ENCODE measurements at regions not wholly inside any gene's neighbourhood (a gene's known extent, or its start where the extent isn't known, plus 50 kb on each side); places are given as distances from the start of the nearest gene placed in this dataset.

DNA sequence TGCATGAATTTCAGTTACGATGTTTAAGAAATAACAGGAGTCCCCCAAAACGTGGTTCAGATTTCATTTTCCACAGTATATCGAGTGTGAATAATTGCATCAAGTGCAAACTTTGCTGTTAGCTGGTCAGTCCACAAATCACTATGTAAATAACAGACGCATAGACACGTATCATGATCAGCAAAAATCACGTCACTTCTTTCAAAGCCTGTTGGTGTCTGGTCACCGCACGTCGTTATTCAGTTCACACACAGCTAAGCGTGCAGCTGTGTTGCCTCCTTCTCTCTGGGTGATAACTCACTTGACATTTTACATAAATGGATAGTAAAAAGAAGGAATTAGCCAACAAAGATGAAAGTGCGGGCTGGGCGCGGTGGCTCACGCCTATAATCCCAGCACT, 126.8 kb upstream of the MED13L start:
- TF ChIP-seq, protein P1, sequence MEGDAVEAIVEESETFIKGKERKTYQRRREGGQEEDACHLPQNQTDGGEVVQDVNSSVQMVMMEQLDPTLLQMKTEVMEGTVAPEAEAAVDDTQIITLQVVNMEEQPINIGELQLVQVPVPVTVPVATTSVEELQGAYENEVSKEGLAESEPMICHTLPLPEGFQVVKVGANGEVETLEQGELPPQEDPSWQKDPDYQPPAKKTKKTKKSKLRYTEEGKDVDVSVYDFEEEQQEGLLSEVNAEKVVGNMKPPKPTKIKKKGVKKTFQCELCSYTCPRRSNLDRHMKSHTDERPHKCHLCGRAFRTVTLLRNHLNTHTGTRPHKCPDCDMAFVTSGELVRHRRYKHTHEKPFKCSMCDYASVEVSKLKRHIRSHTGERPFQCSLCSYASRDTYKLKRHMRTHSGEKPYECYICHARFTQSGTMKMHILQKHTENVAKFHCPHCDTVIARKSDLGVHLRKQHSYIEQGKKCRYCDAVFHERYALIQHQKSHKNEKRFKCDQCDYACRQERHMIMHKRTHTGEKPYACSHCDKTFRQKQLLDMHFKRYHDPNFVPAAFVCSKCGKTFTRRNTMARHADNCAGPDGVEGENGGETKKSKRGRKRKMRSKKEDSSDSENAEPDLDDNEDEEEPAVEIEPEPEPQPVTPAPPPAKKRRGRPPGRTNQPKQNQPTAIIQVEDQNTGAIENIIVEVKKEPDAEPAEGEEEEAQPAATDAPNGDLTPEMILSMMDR (conservative IDR thresholded peaks at IDR 0.05 in 1 of 2, IDR thresholded peaks at IDR 0.05 in 1 of 2; ENCODE audit: low read depth in 1 of 2, low read length in 2 of 2): no peak
- no peak for TF ChIP-seq EZH2 (IDR thresholded peaks at IDR 0.05; ENCODE audit: low read length, missing control alignments)

Data from fibroblast of lung (primary cell).